ACC112 (cell line): ENCODE measurements at regions not wholly inside any gene's neighbourhood (a gene's known extent, or its start where the extent isn't known, plus 50 kb on each side); places are given as distances from the start of the nearest gene placed in this dataset.
"Not testable (repeated sequence)": the region's sequence is repeated elsewhere in the genome, so short reads cannot be mapped to it uniquely, and the experiment has no call there.

ENCODE experiments used
- H2AFZ ChIP-seq: fragments of 200-600 bp; sonication (generic); one replicate; pipeline ENCODE4 v1.6.0; 2017; ENCODE audit warnings: antibody characterized with exemption, low read length; ENCODE audit not compliant: unreplicated experiment
- H3K27ac ChIP-seq: fragments of 200-600 bp; sonication (generic); 2 replicates; pipeline ENCODE4 v1.5.1; 2014; ENCODE audit warnings: low read depth, mild to moderate bottlenecking, antibody characterized with exemption, low read length, moderate library complexity
- H3K27me3 ChIP-seq: fragments of 200-600 bp; sonication (generic); 2 replicates; pipeline ENCODE4 v1.6.1; 2014; ENCODE audit warnings: mild to moderate bottlenecking, antibody characterized with exemption, low read length, moderate library complexity, mixed read lengths; ENCODE audit not compliant: insufficient read depth
- H3K36me3 ChIP-seq: fragments of 200-600 bp; sonication (generic); 2 replicates; pipeline ENCODE4 v1.6.1; 2016; ENCODE audit warnings: mild to moderate bottlenecking, antibody characterized with exemption, low read length, moderate library complexity, mixed read lengths; ENCODE audit not compliant: insufficient read depth
- H3K4me1 ChIP-seq: fragments of 200-600 bp; sonication (generic); one replicate; pipeline ENCODE4 v1.6.1; 2016; ENCODE audit warnings: low read length, mixed read lengths; ENCODE audit not compliant: insufficient read depth, unreplicated experiment, control insufficient read depth
- H3K4me3 ChIP-seq: fragments of 200-600 bp; sonication (generic); 2 replicates; pipeline ENCODE4 v1.5.1; 2014; ENCODE audit warnings: mild to moderate bottlenecking, low read depth, low read length
- H3K79me2 ChIP-seq: fragments of 200-600 bp; sonication (generic); one replicate; pipeline ENCODE4 v1.6.0; 2016; ENCODE audit warnings: low read length; ENCODE audit not compliant: control insufficient read depth, unreplicated experiment, insufficient read depth

- H3K4me1 ChIP-seq, H3K79me2 ChIP-seq, H3K27ac ChIP-seq, H3K36me3 ChIP-seq, H3K4me3 ChIP-seq, H2AFZ ChIP-seq: not testable (repeated sequence)
- peaks cover 18% of the 10 kb centered on the region for H3K27me3 ChIP-seq
Measured at GRCh38 chr4:82271915-82272480, 101.8 kb downstream of the HNRNPD start.

DNA sequence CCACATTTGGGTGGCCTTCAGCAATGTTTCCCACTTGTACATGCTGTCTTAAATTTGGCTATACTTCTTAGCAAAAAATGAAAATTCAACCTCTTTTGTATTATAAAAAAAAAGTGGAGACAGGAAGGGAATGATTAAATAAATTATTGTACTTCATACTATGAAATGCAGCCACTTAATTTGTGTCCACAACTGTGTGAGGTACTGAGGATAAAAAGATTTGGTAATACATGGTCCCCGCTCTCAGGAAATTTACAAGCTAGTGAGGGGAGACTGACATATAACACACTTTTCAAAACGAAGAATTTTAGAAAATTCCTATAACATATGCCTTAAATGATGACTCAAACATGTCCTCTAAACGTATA, 105.0 kb downstream of the HNRNPD start:
- no peaks in the 10 kb centered on the region for H3K36me3 ChIP-seq
- no peaks in the 10 kb centered on the region for H3K4me1 ChIP-seq
- no peaks in the 10 kb centered on the region for H3K79me2 ChIP-seq
- no peak overlapping the region for H3K4me3 ChIP-seq
- H3K27me3 ChIP-seq = peaks cover 22% of the 10 kb centered on the region; the same call in 1 of the 2 replicates
- H3K27ac ChIP-seq = no peak overlapping the region
- H2AFZ ChIP-seq = no peak overlapping the region

- Histone ChIP-seq H3K27ac (no peak overlapping the region), H3K79me2 (no peaks in the 10 kb centered on the region), H3K36me3 (no peaks in the 10 kb centered on the region), H3K4me1 (no peaks in the 10 kb centered on the region), H2AFZ (no peak overlapping the region), H3K27me3 (peaks cover 22% of the 10 kb centered on the region; the same call in 1 of the 2 replicates), H3K4me3 (no peak overlapping the region)
Measured at GRCh38 chr4:82268050-82268825, 105.6 kb downstream of the HNRNPD start.

DNA sequence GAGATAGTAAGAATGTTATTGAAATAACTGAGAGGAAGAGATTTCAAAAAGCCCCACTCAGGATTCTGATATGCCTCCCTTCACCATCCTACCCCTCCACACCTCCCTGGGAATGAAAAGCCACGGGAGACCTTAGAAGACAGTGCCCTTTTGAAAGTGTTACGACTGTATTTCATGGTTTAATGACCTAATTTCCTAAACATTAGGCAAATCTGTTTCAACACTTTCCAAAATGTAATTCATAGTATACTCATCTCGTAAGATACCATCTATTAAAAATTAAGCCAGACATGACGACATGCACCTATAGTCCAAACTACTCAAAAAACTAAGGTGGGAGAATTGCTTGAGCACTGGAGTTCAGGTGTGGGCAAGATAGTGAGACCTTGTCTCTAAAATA, 106.3 kb downstream of the HNRNPD start:
- Histone ChIP-seq H3K4me3 (no peak overlapping the region), H2AFZ (no peak overlapping the region), H3K27me3 (peaks cover 21% of the 10 kb centered on the region; the same call in 1 of the 2 replicates), H3K27ac (no peak overlapping the region), H3K79me2 (no peaks in the 10 kb centered on the region), H3K4me1 (no peaks in the 10 kb centered on the region), H3K36me3 (no peaks in the 10 kb centered on the region)

DNA sequence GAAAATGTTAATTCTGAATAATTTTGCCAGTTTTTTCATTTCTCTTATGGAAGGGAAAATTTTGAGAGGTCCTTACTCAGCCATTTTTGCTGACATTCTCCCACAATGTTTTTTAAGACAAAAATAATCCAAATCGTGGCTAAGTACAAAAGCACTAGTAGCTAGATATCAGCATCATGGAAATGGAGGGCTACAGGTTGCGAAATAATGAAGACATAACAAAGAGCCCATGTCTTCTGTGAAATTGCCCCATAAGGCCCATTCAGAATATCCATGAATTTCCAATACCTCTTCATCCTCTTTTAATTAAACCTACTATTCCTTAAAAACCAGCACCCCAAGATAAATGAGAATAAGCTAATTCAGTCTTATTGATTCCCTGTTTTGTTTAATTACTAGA, 107.4 kb downstream of the HNRNPD start:
- peaks cover 17% of the 10 kb centered on the region; the same call in 1 of the 2 replicates for H3K27me3 ChIP-seq
- no peaks in the 10 kb centered on the region for H3K36me3 ChIP-seq
- H3K4me3 ChIP-seq = no peak overlapping the region
- H3K27ac ChIP-seq = no peak overlapping the region
- H2AFZ ChIP-seq = no peak overlapping the region
- no peaks in the 10 kb centered on the region for H3K79me2 ChIP-seq
- no peaks in the 10 kb centered on the region for H3K4me1 ChIP-seq

DNA sequence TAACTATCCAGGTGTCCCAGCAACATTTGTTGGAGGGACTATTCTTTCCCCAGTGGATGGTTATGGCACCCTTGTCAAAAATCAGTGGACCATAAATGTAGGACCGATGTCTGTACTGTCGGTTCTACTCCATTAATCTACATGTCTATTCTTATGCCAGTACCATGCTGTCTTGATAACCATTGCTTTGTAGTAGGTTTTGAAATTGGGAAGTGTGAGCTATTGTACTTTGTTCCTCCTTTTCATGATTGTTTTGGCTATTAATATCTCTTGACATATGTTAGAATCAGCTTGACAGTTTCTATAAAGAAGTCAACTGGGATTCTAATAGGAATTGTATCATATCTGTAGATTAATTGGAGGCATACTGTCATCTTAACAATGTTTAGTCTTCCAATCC, 112.7 kb downstream of the HNRNPD start:
- H3K4me3 ChIP-seq = no peak overlapping the region
- H3K36me3 ChIP-seq = no peaks in the 10 kb centered on the region
- H3K4me1 ChIP-seq = no peaks in the 10 kb centered on the region
- H3K27me3 ChIP-seq = peaks cover 21% of the 10 kb centered on the region
- H3K27ac ChIP-seq = no peak overlapping the region
- H3K79me2 ChIP-seq = no peaks in the 10 kb centered on the region
- H2AFZ ChIP-seq = no peak overlapping the region

DNA sequence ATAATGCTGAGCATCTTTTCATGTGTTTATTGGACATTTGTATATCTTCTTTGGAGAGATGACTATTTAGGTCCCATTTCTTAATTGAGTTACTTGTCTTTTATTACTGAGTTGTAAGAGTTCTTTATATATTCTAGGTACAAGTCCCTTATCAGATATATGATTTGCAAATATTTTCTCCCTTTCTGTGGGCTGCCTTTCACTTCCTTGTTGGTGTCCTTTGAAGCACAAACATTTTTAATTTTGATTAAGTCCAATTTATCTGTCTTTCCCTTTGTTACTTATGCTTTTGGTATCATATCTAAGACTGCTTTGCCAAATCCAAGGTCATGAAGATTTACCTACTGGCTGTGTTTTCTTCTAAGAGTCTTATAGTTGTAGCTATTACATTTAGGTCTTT, 113.2 kb downstream of the HNRNPD start:
- Histone ChIP-seq H2AFZ (no peak overlapping the region), H3K27me3 (peaks cover 23% of the 10 kb centered on the region), H3K79me2 (no peaks in the 10 kb centered on the region), H3K36me3 (no peaks in the 10 kb centered on the region), H3K4me1 (no peaks in the 10 kb centered on the region), H3K4me3 (no peak overlapping the region), H3K27ac (no peak overlapping the region)

DNA sequence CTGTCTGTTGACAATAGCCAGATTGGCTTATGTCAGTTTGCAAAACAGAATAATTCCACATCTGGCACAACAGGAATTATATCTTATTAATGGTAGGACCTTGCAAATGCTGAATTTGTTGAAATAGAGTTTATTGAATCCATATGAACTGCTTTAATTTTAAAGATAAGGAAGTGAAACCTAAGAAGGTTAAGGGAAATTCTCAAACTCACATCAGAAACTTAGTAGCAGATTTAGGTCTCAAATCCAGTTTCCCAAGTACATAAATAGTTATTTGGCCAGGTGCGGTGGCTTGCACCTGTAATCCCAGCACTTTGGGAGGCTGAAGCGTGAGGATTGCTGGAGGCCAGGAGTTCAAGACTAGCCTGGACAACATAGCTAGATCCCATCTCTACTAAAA, 117.1 kb downstream of the HNRNPD start:
- Histone ChIP-seq H3K4me3 (no peak overlapping the region), H3K27me3 (peaks cover 23% of the 10 kb centered on the region), H3K4me1 (no peaks in the 10 kb centered on the region), H2AFZ (no peak overlapping the region), H3K27ac (no peak overlapping the region), H3K79me2 (no peaks in the 10 kb centered on the region), H3K36me3 (no peaks in the 10 kb centered on the region)

DNA sequence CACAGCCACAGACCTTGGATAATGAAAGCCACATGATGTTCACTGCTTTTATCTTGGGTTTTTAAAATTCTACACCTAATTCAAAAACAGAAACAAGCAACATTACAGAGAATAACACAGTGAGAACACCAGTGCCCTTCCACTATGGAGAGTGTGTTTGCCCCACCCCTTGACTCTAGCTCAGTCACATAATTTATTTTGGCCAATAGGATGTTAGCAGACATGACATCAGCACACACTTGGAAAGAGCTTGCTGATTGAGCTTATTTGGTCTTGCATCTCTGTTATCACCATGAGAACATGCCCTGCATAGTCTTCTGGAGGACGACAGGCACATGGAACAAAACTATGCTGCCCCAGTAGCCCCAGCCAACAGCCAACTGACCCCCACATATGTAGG, 118.1 kb downstream of the HNRNPD start:
- no peak overlapping the region for H3K27ac ChIP-seq
- H2AFZ ChIP-seq = no peak overlapping the region
- no peaks in the 10 kb centered on the region for H3K79me2 ChIP-seq
- no peak overlapping the region for H3K4me3 ChIP-seq
- no peaks in the 10 kb centered on the region for H3K36me3 ChIP-seq
- H3K4me1 ChIP-seq = no peaks in the 10 kb centered on the region
- H3K27me3 ChIP-seq = peaks cover 17% of the 10 kb centered on the region

DNA sequence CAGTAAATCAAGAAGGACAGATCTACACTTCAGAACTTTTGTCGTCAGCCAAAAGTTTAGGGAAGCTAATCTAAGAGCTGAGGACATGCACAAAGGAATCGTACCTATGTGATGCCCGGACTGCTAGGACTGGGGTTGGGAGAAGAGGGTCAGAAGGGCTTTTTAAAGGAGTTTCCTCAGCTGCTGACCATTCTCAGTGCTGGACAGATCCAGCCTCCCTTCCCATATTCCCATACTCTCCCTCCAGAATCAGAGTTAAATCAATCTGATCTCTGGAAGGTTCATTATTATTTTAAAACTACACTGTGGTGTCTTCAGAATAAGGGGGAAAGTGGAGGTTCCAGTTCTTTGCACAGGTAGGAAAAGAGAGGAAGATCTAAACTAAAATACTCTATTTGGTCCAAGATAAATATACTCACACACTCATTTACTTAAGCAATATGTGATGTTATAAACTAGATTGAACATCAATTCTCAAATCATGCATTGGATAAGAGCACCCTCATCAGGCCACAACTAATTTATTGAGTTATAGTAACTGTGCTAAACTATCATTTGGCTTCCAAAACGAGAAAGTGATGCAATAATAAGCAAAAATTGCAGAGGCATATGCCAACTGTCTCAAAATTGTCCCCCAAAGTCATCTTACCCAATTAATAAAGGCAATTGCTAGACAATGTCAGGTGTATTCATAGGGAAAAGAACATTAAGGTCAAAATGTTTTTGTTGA, 124.7 kb downstream of the HNRNPD start:
- no peak overlapping the region for H2AFZ ChIP-seq
- peaks cover 24% of the 10 kb centered on the region for H3K27me3 ChIP-seq
- H3K36me3 ChIP-seq = no peaks in the 10 kb centered on the region
- no peaks in the 10 kb centered on the region for H3K4me1 ChIP-seq
- no peak overlapping the region for H3K27ac ChIP-seq
- no peaks in the 10 kb centered on the region for H3K79me2 ChIP-seq
- no peak overlapping the region for H3K4me3 ChIP-seq

- H3K27me3 ChIP-seq = peaks cover 24% of the 10 kb centered on the region
- no peak overlapping the region for H2AFZ ChIP-seq
- no peaks in the 10 kb centered on the region for H3K79me2 ChIP-seq
- no peaks in the 10 kb centered on the region for H3K36me3 ChIP-seq
- no peak overlapping the region for H3K27ac ChIP-seq
- H3K4me3 ChIP-seq = no peak overlapping the region
- no peaks in the 10 kb centered on the region for H3K4me1 ChIP-seq
Measured at GRCh38 chr4:82247629-82248028, 126.2 kb downstream of the HNRNPD start.
